ENCODE measurements at regions not wholly inside any gene's neighbourhood (a gene's known extent, or its start where the extent isn't known, plus 50 kb on each side); places are given as distances from the start of the nearest gene placed in this dataset.

GRCh38 chr1:191963781-191964455, 194.3 kb upstream of the RGS18 start:
- DNase-seq (ENCODE audit: low read depth) = no peak
- TF ChIP-seq MYC (IDR thresholded peaks at IDR 0.05; ENCODE audit: low read depth, low read length) (no peak), MAX (IDR thresholded peaks at IDR 0.05; ENCODE audit: low read depth, low read length) (no peak), CTCF (IDR thresholded peaks at IDR 0.05; ENCODE audit: low read depth, low read length) (no peak), POLR2A (IDR thresholded peaks at IDR 0.05; ENCODE audit: extremely low read depth, insufficient read length) (no peak)
- H3K4me3 ChIP-seq (ENCODE audit: low read depth, low read length) = no peak overlapping the region

- no peak for TF ChIP-seq MAX (IDR thresholded peaks at IDR 0.05; ENCODE audit: low read depth, low read length)
- TF ChIP-seq MYC (IDR thresholded peaks at IDR 0.05; ENCODE audit: low read depth, low read length) = no peak
- no peak for TF ChIP-seq POLR2A (IDR thresholded peaks at IDR 0.05; ENCODE audit: extremely low read depth, insufficient read length)
- no peak for TF ChIP-seq CTCF (IDR thresholded peaks at IDR 0.05; ENCODE audit: low read depth, low read length)
- DNase-seq (ENCODE audit: low read depth) = no peak
- no peak overlapping the region for H3K4me3 ChIP-seq (ENCODE audit: low read depth, low read length)
Observed at GRCh38 chr1:191969290-191969689, 189.0 kb upstream of the RGS18 start.

- H3K4me3 ChIP-seq (ENCODE audit: low read depth, low read length) = no peak overlapping the region
- TF ChIP-seq MYC (IDR thresholded peaks at IDR 0.05; ENCODE audit: low read depth, low read length) (no peak), MAX (IDR thresholded peaks at IDR 0.05; ENCODE audit: low read depth, low read length) (no peak), CTCF (IDR thresholded peaks at IDR 0.05; ENCODE audit: low read depth, low read length) (no peak), POLR2A (IDR thresholded peaks at IDR 0.05; ENCODE audit: extremely low read depth, insufficient read length) (no peak)
- no peak for DNase-seq (ENCODE audit: low read depth)
Observed at GRCh38 chr1:191970116-191970515, 188.1 kb upstream of the RGS18 start.

- no peak overlapping the region for H3K4me3 ChIP-seq (ENCODE audit: low read depth, low read length)
- TF ChIP-seq MYC (IDR thresholded peaks at IDR 0.05; ENCODE audit: low read depth, low read length) (no peak), MAX (IDR thresholded peaks at IDR 0.05; ENCODE audit: low read depth, low read length) (no peak), POLR2A (IDR thresholded peaks at IDR 0.05; ENCODE audit: extremely low read depth, insufficient read length) (no peak), CTCF (IDR thresholded peaks at IDR 0.05; ENCODE audit: low read depth, low read length) (no peak)
- DNase-seq (ENCODE audit: low read depth) = no peak
Observed at GRCh38 chr1:191971447-191971846, 186.8 kb upstream of the RGS18 start.

GRCh38 chr1:191974004-191974403, 184.3 kb upstream of the RGS18 start:
- TF ChIP-seq MYC (IDR thresholded peaks at IDR 0.05; ENCODE audit: low read depth, low read length) (no peak), MAX (IDR thresholded peaks at IDR 0.05; ENCODE audit: low read depth, low read length) (no peak), POLR2A (IDR thresholded peaks at IDR 0.05; ENCODE audit: extremely low read depth, insufficient read length) (no peak), CTCF (IDR thresholded peaks at IDR 0.05; ENCODE audit: low read depth, low read length) (no peak)
- no peak for DNase-seq (ENCODE audit: low read depth)
- H3K4me3 ChIP-seq (ENCODE audit: low read depth, low read length) = no peak overlapping the region

Measured in NB4 (cell line).